ENCODE measurements at regions not wholly inside any gene's neighbourhood (a gene's known extent, or its start where the extent isn't known, plus 50 kb on each side); places are given as distances from the start of the nearest gene placed in this dataset.

GRCh38 chr10:37003126-37003525 is 122.3 kb upstream of the ANKRD30A start:
- no peak for TF ChIP-seq CTCF (IDR thresholded peaks at IDR 0.05)
- no peak for TF ChIP-seq POLR2A (IDR thresholded peaks at IDR 0.05)
